ENCODE measurements at regions not wholly inside any gene's neighbourhood (a gene's known extent, or its start where the extent isn't known, plus 50 kb on each side); places are given as distances from the start of the nearest gene placed in this dataset.

GRCh38 chr22:22703715-22704114 is 59.3 kb downstream of the GGTLC2 start:
- TF ChIP-seq, protein P1, sequence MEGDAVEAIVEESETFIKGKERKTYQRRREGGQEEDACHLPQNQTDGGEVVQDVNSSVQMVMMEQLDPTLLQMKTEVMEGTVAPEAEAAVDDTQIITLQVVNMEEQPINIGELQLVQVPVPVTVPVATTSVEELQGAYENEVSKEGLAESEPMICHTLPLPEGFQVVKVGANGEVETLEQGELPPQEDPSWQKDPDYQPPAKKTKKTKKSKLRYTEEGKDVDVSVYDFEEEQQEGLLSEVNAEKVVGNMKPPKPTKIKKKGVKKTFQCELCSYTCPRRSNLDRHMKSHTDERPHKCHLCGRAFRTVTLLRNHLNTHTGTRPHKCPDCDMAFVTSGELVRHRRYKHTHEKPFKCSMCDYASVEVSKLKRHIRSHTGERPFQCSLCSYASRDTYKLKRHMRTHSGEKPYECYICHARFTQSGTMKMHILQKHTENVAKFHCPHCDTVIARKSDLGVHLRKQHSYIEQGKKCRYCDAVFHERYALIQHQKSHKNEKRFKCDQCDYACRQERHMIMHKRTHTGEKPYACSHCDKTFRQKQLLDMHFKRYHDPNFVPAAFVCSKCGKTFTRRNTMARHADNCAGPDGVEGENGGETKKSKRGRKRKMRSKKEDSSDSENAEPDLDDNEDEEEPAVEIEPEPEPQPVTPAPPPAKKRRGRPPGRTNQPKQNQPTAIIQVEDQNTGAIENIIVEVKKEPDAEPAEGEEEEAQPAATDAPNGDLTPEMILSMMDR (IDR thresholded peaks at IDR 0.05): no peak
- no peak for TF ChIP-seq POLR2A (IDR thresholded peaks at IDR 0.05)
